Keratinocyte (primary cell): ENCODE measurements at regions not wholly inside any gene's neighbourhood (a gene's known extent, or its start where the extent isn't known, plus 50 kb on each side); places are given as distances from the start of the nearest gene placed in this dataset.

Experiments used
- DNase-seq: peaks from one replicate; pipeline ENCODE4 v3.0.0-alpha.2; 2011; ENCODE audit warnings: low read depth, missing footprints, low spot score
- FAIRE-seq: peaks from 2 replicates; lab custom pipeline; 2011; peaks lifted over from hg19 to GRCh38; lab: Jason Lieb, UNC
- H2AFZ ChIP-seq: 2 replicates; pipeline ENCODE4 v1.6.0; 2012; ENCODE audit warnings: low read length, control low read depth, inconsistent platforms; ENCODE audit not compliant: control insufficient read depth
- H3K27ac ChIP-seq: 2 replicates; pipeline ENCODE4 v1.5.1; 2011; ENCODE audit warnings: low read length; ENCODE audit not compliant: control insufficient read depth, insufficient read depth
- H3K27me3 ChIP-seq: 3 replicates; pipeline ENCODE4 v1.6.0; 2011; ENCODE audit warnings: low read length; ENCODE audit not compliant: control insufficient read depth, insufficient read depth; ENCODE audit errors: extremely low read depth
- H3K36me3 ChIP-seq, 2 experiments: 2 replicates in 1 of 2; 3 replicates in 1 of 2; pipeline ENCODE4 v1.5.1; 2011; ENCODE audit warnings: low read length in 2 of 2, mild to moderate bottlenecking in 1 of 2; ENCODE audit not compliant: control insufficient read depth in 2 of 2, insufficient read depth in 2 of 2; ENCODE audit errors: extremely low read depth in 1 of 2
- H3K4me1 ChIP-seq: 3 replicates; pipeline ENCODE4 v1.5.1; 2011; ENCODE audit warnings: low read length; ENCODE audit not compliant: control insufficient read depth, insufficient read depth; ENCODE audit errors: extremely low read depth
- H3K4me2 ChIP-seq: 3 replicates; pipeline ENCODE4 v1.6.0; 2011; ENCODE audit warnings: low read depth, low read length; ENCODE audit not compliant: control insufficient read depth, insufficient read depth; ENCODE audit errors: extremely low read depth
- H3K4me3 ChIP-seq, 3 experiments: fragments of 200-600 bp in 1 of 3; sonication (generic) in 1 of 3; 2 replicates in 2 of 3; 3 replicates in 1 of 3; pipeline ENCODE4 v1.5.1; 2011 to 2016; ENCODE audit warnings: low read length in 3 of 3, mild to moderate bottlenecking in 3 of 3, control low read depth in 2 of 3, inconsistent platforms in 1 of 3, low read depth in 1 of 3, mixed read lengths in 1 of 3, mixed run types in 1 of 3, moderate library complexity in 1 of 3; ENCODE audit not compliant: control insufficient read depth in 2 of 3, insufficient read depth in 2 of 3; ENCODE audit errors: extremely low read depth in 1 of 3
- H3K79me2 ChIP-seq: 2 replicates; pipeline ENCODE4 v1.6.0; 2012; ENCODE audit warnings: low read length; ENCODE audit not compliant: control insufficient read depth, insufficient read depth
- H3K9ac ChIP-seq: 3 replicates; pipeline ENCODE4 v1.6.0; 2011; ENCODE audit warnings: low read length; ENCODE audit not compliant: control insufficient read depth, insufficient read depth; ENCODE audit errors: extremely low read depth
- H3K9me1 ChIP-seq: 3 replicates; pipeline ENCODE4 v1.6.0; 2011; ENCODE audit warnings: low read length; ENCODE audit not compliant: control insufficient read depth, insufficient read depth; ENCODE audit errors: extremely low read depth
- H3K9me3 ChIP-seq: 2 replicates; pipeline ENCODE4 v1.5.1; 2012; ENCODE audit warnings: low read depth, low read length; ENCODE audit not compliant: control insufficient read depth
- H4K20me1 ChIP-seq: 3 replicates; pipeline ENCODE4 v1.6.0; 2011; ENCODE audit warnings: low read length; ENCODE audit not compliant: control insufficient read depth, insufficient read depth; ENCODE audit errors: extremely low read depth
- CTCF ChIP-seq, 3 experiments: IDR thresholded peaks in 1 of 3; conservative IDR thresholded peaks in 1 of 3; optimal IDR thresholded peaks in 1 of 3; 2 replicates in 2 of 3; 3 replicates in 1 of 3; pipeline versions ENCODE3 to v1.5.1; 2011; ENCODE audit warnings: low read length in 3 of 3, mild to moderate bottlenecking in 3 of 3, moderate library complexity in 2 of 3, control low read depth in 1 of 3, inconsistent platforms in 1 of 3; ENCODE audit not compliant: insufficient read depth in 2 of 3; ENCODE audit errors: extremely low read depth in 1 of 3
- EZH2 ChIP-seq: IDR thresholded peaks from one replicate; pipeline ENCODE4 v1.6.1; 2012; ENCODE audit warnings: inconsistent platforms, mild to moderate bottlenecking, low read length, moderate library complexity
- dilution Hi-C: fragments of 300-500 bp; cut with MboI; formaldehyde crosslinking; loops from one replicate; pipeline ENCODE4 v1.7.0; 2020; ENCODE audit warnings: low sequenced_read_pairs; ENCODE audit not compliant: extremely low pct_ligation_motif_present

- FAIRE-seq = no peak
These were observed 134.3 kb downstream of the TMEM132E start for GRCh38 chr17:34713687-34714086.

GRCh38 chr17:34712481-34713195 is 133.3 kb downstream of the TMEM132E start:
- Histone ChIP-seq H3K27ac (no peak overlapping the region), H3K27me3 (no peaks in the 10 kb centered on the region), H3K4me1 (no peaks in the 10 kb centered on the region), H4K20me1 (no peaks in the 10 kb centered on the region), H3K9ac (no peak overlapping the region), H3K79me2 (no peaks in the 10 kb centered on the region), H3K4me2 (no peak overlapping the region), H2AFZ (no peak overlapping the region), H3K4me3 (no peak overlapping the region), H3K9me3 (no peaks in the 10 kb centered on the region), H3K36me3 (no peaks in the 10 kb centered on the region), H3K9me1 (no peaks in the 10 kb centered on the region)
- FAIRE-seq (no peak), DNase-seq (no peak)
- dilution Hi-C loops = no loop called here
- TF ChIP-seq EZH2 (no peak), CTCF (optimal IDR thresholded peaks at IDR 0.05 in 1 of 3, IDR thresholded peaks at IDR 0.05 in 1 of 3, conservative IDR thresholded peaks at IDR 0.05 in 1 of 3; ENCODE audit: extremely low read depth in 1 of 3, insufficient read depth in 2 of 3, low read length in 3 of 3) (no peak)

More at GRCh38 chr17:34713687-34714086, 134.3 kb downstream of the TMEM132E start:
- Histone ChIP-seq H3K9ac (no peak overlapping the region), H4K20me1 (no peaks in the 10 kb centered on the region), H3K4me2 (no peak overlapping the region), H3K36me3 (no peaks in the 10 kb centered on the region), H3K9me3 (no peaks in the 10 kb centered on the region), H2AFZ (no peak overlapping the region), H3K79me2 (no peaks in the 10 kb centered on the region), H3K4me1 (no peaks in the 10 kb centered on the region), H3K4me3 (no peak overlapping the region), H3K27me3 (no peaks in the 10 kb centered on the region), H3K27ac (no peak overlapping the region), H3K9me1 (no peaks in the 10 kb centered on the region)
- no peak for TF ChIP-seq EZH2
- no peak for TF ChIP-seq CTCF (optimal IDR thresholded peaks at IDR 0.05 in 1 of 3, IDR thresholded peaks at IDR 0.05 in 1 of 3, conservative IDR thresholded peaks at IDR 0.05 in 1 of 3; ENCODE audit: extremely low read depth in 1 of 3, insufficient read depth in 2 of 3, low read length in 3 of 3)
- DNase-seq = no peak
- dilution Hi-C loops = no loop called here
